ENCODE measurements at regions not wholly inside any gene's neighbourhood (a gene's known extent, or its start where the extent isn't known, plus 50 kb on each side); places are given as distances from the start of the nearest gene placed in this dataset.

GRCh38 chr5:141787376-141787775 lies 90.8 kb downstream of the PCDH1 start:
- TF ChIP-seq CTCF (conservative IDR thresholded peaks at IDR 0.05; ENCODE audit: low read length) = no peak
- TF ChIP-seq EZH2phosphoT487 (IDR thresholded peaks at IDR 0.05; ENCODE audit: borderline replicate concordance) = no peak
